A549 (cell line): ENCODE measurements at regions not wholly inside any gene's neighbourhood (a gene's known extent, or its start where the extent isn't known, plus 50 kb on each side); places are given as distances from the start of the nearest gene placed in this dataset.

ENCODE experiments used
- CTCF ChIP-seq: fragments of >200 bp; sonication (Bioruptor Twin); formaldehyde crosslinking; IDR thresholded peaks from 3 replicates; pipeline ENCODE4 v1.5.1; 2016
- EP300 ChIP-seq, 2 experiments: fragments of >200 bp; sonication (Bioruptor Twin); formaldehyde crosslinking; IDR thresholded peaks; 2 replicates in 1 of 2; 3 replicates in 1 of 2; pipeline ENCODE4 v1.6.1; 2016 to 2017
- MYC ChIP-seq: IDR thresholded peaks from 2 replicates; pipeline ENCODE4 v1.6.1; 2012; ENCODE audit warnings: mild to moderate bottlenecking, inconsistent platforms, low read length, improper control_type of control experiment, borderline replicate concordance
- PBX3 ChIP-seq: IDR thresholded peaks from 2 replicates; pipeline ENCODE4 v1.6.1; 2012
- POLR2A ChIP-seq: IDR thresholded peaks from 2 replicates; pipeline ENCODE4 v1.6.1; 2012; ENCODE audit warnings: mild to moderate bottlenecking, low read length
- RCOR1 ChIP-seq: fragments of 150-350 bp; IDR thresholded peaks from 2 replicates; pipeline ENCODE4 v1.6.1; 2014; ENCODE audit warnings: antibody characterized with exemption, low read length, low read depth

DNA sequence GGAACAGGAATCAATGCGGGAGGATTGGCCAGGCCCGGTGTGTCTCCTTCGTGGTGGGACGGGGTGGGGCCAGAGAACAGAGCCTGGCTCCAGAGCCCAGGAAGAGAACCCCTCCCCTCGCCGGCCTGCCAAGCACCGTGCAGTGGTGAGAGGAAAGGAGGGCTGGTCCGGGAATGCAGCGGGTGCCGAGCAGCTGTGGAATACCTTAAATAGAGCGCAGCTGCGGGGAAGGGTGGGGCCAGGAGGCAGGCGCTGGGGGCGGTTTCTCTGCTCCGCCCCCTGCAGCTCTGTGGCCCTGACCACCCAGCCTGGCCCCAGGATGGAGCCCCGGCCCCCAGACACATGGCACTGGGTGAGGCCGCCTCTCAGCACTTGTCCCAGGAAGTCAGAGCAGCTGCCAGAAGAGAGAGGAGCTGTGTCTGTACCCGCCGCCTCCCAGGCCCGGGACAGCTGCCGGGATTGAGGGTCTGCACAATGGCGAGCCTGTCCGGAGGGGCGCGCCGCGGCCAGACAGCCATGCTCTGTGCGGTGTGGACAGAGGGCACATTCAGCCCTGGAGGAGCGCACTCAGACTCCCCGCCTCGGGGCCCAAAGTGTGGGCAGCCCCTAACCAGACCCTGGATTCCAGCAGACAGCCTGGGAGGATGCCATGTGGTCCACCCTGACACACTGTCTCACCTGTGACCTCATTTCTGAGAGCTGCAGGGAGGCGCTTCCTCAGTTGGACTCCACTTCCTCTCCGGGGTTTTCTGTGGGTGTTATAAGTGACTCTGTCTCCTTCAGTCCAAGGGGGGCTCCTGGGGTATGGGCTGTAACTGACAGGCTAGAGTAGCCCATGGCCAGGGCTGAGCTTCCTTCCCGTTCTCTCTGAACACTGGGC is 268.8 kb downstream of the SEC14L1 start:
- TF ChIP-seq CTCF: no peak
- TF ChIP-seq POLR2A: no peak
- no peak for TF ChIP-seq RCOR1
- TF ChIP-seq MYC: no peak
- TF ChIP-seq EP300 (IDR thresholded peaks at IDR 0.05): no peak
- TF ChIP-seq PBX3: no peak
